ENCODE measurements at regions not wholly inside any gene's neighbourhood (a gene's known extent, or its start where the extent isn't known, plus 50 kb on each side); places are given as distances from the start of the nearest gene placed in this dataset.

DNA sequence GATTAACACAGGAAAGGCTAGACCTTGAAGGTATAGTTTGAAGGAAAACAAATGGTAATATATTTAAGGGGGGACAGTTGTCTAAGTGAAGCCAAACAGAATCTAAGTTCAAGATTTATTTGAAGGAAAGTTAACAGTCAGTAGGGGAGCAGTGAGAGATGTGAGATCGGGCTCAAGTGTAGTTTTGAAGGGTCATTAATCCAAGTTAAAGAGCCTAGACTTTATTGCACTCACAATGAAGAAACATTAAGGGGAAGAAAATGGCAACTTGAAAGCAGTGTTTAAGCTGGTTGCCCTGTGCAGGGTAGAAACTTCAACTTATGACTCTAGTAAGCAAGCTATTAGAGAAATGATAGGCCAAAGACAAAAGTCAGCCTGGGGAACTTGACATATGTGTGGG, 1952.2 kb downstream of the PCDH7 start:
- TF ChIP-seq, protein P1, sequence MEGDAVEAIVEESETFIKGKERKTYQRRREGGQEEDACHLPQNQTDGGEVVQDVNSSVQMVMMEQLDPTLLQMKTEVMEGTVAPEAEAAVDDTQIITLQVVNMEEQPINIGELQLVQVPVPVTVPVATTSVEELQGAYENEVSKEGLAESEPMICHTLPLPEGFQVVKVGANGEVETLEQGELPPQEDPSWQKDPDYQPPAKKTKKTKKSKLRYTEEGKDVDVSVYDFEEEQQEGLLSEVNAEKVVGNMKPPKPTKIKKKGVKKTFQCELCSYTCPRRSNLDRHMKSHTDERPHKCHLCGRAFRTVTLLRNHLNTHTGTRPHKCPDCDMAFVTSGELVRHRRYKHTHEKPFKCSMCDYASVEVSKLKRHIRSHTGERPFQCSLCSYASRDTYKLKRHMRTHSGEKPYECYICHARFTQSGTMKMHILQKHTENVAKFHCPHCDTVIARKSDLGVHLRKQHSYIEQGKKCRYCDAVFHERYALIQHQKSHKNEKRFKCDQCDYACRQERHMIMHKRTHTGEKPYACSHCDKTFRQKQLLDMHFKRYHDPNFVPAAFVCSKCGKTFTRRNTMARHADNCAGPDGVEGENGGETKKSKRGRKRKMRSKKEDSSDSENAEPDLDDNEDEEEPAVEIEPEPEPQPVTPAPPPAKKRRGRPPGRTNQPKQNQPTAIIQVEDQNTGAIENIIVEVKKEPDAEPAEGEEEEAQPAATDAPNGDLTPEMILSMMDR (IDR thresholded peaks at IDR 0.05) = no peak
- Mint-ChIP-seq H3K4me3 (ENCODE audit: unreplicated experiment) (no peak overlapping the region), H3K4me1 (ENCODE audit: unreplicated experiment) (no peaks in the 10 kb centered on the region), H3K27me3 (ENCODE audit: unreplicated experiment) (no peaks in the 10 kb centered on the region), H3K36me3 (ENCODE audit: unreplicated experiment) (no peaks in the 10 kb centered on the region), H3K27ac (ENCODE audit: unreplicated experiment) (no peak overlapping the region), H3K9me3 (ENCODE audit: unreplicated experiment) (peaks cover 1% of the 10 kb centered on the region)
- DNase-seq (ENCODE audit: extremely low spot score, unreplicated experiment) = no peak

DNA sequence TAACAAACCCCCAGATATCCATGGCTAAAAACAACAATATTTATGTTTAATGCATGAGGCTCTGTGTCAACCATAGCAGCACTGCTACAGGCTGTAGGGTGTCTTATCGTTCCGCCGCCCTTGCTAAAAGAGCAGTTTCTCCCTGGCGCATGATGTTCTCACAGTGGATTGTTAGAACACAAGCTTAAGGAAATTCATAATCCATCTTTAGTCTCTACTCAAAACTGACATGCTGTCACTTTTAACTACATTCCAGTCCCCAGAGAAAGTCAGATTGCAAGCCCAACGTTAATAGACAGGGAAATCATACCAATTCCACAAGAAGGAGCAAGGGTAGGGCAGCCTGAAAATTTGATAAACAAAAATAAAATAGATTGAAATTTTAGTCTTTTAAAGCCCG, 1960.8 kb downstream of the PCDH7 start:
- Mint-ChIP-seq H3K27me3 (ENCODE audit: unreplicated experiment) (no peaks in the 10 kb centered on the region), H3K27ac (ENCODE audit: unreplicated experiment) (no peak overlapping the region), H3K9me3 (ENCODE audit: unreplicated experiment) (peaks cover 5% of the 10 kb centered on the region), H3K36me3 (ENCODE audit: unreplicated experiment) (no peaks in the 10 kb centered on the region), H3K4me3 (ENCODE audit: unreplicated experiment) (no peak overlapping the region), H3K4me1 (ENCODE audit: unreplicated experiment) (no peaks in the 10 kb centered on the region)
- DNase-seq (ENCODE audit: extremely low spot score, unreplicated experiment) = no peak
- TF ChIP-seq, protein P1 (IDR thresholded peaks at IDR 0.05) = no peak

DNA sequence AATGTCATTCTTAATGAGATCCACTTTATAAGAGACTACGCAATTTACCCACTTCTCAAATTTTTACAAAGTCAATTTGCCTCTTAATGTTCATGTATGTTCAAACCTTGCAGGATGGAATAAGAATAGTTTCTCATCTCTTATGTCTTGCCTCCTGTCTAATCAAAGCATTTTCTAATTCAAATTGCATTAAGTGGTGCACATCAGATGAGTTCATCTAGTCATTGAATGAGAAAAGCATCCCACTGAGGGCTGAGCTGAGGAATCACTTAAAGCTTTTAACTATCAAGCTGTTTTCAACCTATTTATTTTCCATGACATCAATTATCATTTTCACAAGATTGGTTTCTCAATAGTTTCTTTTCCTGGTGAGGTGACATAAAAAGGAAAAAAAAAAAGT, 1964.0 kb downstream of the PCDH7 start:
- TF ChIP-seq, protein P1 (IDR thresholded peaks at IDR 0.05) = no peak
- Mint-ChIP-seq H3K9me3 (ENCODE audit: unreplicated experiment) (no peaks in the 10 kb centered on the region), H3K4me1 (ENCODE audit: unreplicated experiment) (no peaks in the 10 kb centered on the region), H3K27ac (ENCODE audit: unreplicated experiment) (no peak overlapping the region), H3K27me3 (ENCODE audit: unreplicated experiment) (no peaks in the 10 kb centered on the region), H3K4me3 (ENCODE audit: unreplicated experiment) (no peak overlapping the region), H3K36me3 (ENCODE audit: unreplicated experiment) (no peaks in the 10 kb centered on the region)
- DNase-seq (ENCODE audit: extremely low spot score, unreplicated experiment) = no peak

DNA sequence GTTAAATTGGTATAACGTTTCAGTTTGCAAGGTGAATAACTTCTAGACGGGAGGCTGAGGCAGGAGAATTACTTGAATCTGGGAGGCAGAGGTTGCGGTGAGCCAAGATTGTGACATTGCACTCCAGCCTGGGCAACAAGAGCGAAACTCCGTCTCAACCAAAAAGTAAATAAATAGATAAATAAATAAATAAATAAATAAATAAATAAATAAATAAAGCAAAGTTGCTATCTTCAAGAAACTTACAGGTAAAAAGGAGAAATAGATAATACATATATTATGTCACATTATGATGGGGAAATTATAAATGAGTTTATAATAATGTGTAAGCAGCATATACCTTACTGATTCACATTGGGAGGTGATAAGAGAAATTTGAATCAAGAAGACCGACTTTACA, 1966.0 kb downstream of the PCDH7 start:
- H3K36me3 Mint-ChIP-seq (ENCODE audit: unreplicated experiment) = no peaks in the 10 kb centered on the region
- TF ChIP-seq, protein P1 (IDR thresholded peaks at IDR 0.05) = no peak
- H3K9me3 Mint-ChIP-seq (ENCODE audit: unreplicated experiment) = no peaks in the 10 kb centered on the region
- H3K27me3 Mint-ChIP-seq (ENCODE audit: unreplicated experiment) = no peaks in the 10 kb centered on the region
- no peak overlapping the region for H3K4me3 Mint-ChIP-seq (ENCODE audit: unreplicated experiment)
- H3K27ac Mint-ChIP-seq (ENCODE audit: unreplicated experiment) = no peak overlapping the region
- H3K4me1 Mint-ChIP-seq (ENCODE audit: unreplicated experiment) = no peaks in the 10 kb centered on the region
- no peak for DNase-seq (ENCODE audit: extremely low spot score, unreplicated experiment)

DNA sequence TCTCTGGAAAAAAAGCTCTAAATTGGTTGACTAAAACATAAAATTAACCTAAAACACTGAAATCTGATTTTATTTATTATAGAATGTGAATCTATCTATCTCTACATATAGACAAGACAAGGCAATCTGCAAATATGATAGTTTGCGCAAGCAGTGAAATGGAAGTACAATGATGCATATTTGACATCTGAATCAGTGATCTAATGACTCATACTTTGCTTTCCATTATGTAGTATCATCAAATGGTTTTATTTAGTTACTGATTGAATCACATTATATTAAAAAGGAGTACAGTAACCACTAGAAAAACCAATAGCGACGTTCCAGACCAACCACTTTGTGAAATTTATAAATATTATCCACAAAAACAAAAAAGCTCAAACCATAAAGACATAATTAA, 1969.3 kb downstream of the PCDH7 start:
- no peaks in the 10 kb centered on the region for H3K36me3 Mint-ChIP-seq (ENCODE audit: unreplicated experiment)
- peaks cover 4% of the 10 kb centered on the region for H3K9me3 Mint-ChIP-seq (ENCODE audit: unreplicated experiment)
- no peaks in the 10 kb centered on the region for H3K4me1 Mint-ChIP-seq (ENCODE audit: unreplicated experiment)
- no peak overlapping the region for H3K27ac Mint-ChIP-seq (ENCODE audit: unreplicated experiment)
- H3K27me3 Mint-ChIP-seq (ENCODE audit: unreplicated experiment) = no peaks in the 10 kb centered on the region
- H3K4me3 Mint-ChIP-seq (ENCODE audit: unreplicated experiment) = no peak overlapping the region
- TF ChIP-seq, protein P1 (IDR thresholded peaks at IDR 0.05) = no peak
- DNase-seq (ENCODE audit: extremely low spot score, unreplicated experiment) = no peak
